Left lung (tissue), 4 donors: ENCODE measurements at regions not wholly inside any gene's neighbourhood (a gene's known extent, or its start where the extent isn't known, plus 50 kb on each side); places are given as distances from the start of the nearest gene placed in this dataset.

Experiments
- ATAC-seq: fragments of 200-7000 bp; cut with Tn5 transposase; one replicate; pipeline ENCODE4 v1.9.1; 2020; ENCODE audit warnings: moderate library complexity
- DNase-seq, 4 donors: peaks; one replicate each; pipeline ENCODE4 v3.0.0-alpha.2; 2013 to 2020
- H3K27ac ChIP-seq, 2 donors: fragments of 200-600 bp; sonication (generic) in 1 of 2; one replicate each; pipeline versions ENCODE4 v1.5.0 to v1.8.0; 2020 to 2021
- H3K27me3 ChIP-seq, 2 donors: fragments of 200-600 bp; sonication (generic) in 1 of 2; one replicate each; pipeline versions ENCODE4 v1.5.0 to v1.8.0; 2020 to 2021
- H3K36me3 ChIP-seq, 2 donors: fragments of 200-600 bp; sonication (generic) in 1 of 2; one replicate each; pipeline versions ENCODE4 v1.5.0 to v1.8.0; 2020 to 2021
- H3K4me1 ChIP-seq, 2 donors: fragments of 200-600 bp; one replicate each; pipeline ENCODE4 v1.8.0; 2021
- H3K4me3 ChIP-seq, 2 donors: fragments of 200-600 bp; sonication (generic) in 1 of 2; one replicate each; pipeline versions ENCODE4 v1.5.0 to v1.8.0; 2020 to 2021; ENCODE audit warnings: mild to moderate bottlenecking in 1 of 2
- H3K9me3 ChIP-seq, 2 donors: fragments of 200-600 bp; sonication (generic) in 1 of 2; one replicate each; pipeline versions ENCODE4 v1.5.0 to v1.8.0; 2020 to 2021
- CTCF ChIP-seq, 2 donors: fragments of 200-600 bp; sonication (generic) in 1 of 2; IDR thresholded peaks; one replicate each; pipeline versions ENCODE4 v1.5.0 to v1.8.0; 2021; ENCODE audit warnings: antibody characterized with exemption in 2 of 2
- intact Hi-C, 2 donors: fragments of 100-400 bp; cut with DNase I; formaldehyde crosslinking; loops; one replicate each; pipeline versions ENCODE4 v1.11.2 to v1.14.2; 2022
- microRNA-seq, 2 donors: library from miRNA; unstranded; fragments of <30 nt; microRNA quantifications; one replicate each; pipeline ENCODE4, GENCODE V29; 2019
- donor health status: DM: no; HTN: yes; CAD: no.
- donor health status: DM: no; HTN: no; CAD: no.

GRCh38 chrX:150310881-150311280, 52.2 kb upstream of the MAMLD1 start:
- Histone ChIP-seq H3K4me3 (no peak overlapping the region), H3K9me3 (no peaks in the 10 kb centered on the region), H3K36me3 (no peaks in the 10 kb centered on the region), H3K4me1 (no peaks in the 10 kb centered on the region), H3K27me3 (no peaks in the 10 kb centered on the region), H3K27ac (no peak overlapping the region)
- DNase-seq (no peak), ATAC-seq (no peak)
- no peak for TF ChIP-seq CTCF (IDR thresholded peaks at IDR 0.05)
- intact Hi-C loops: no loop called here

GRCh38 chrX:150312931-150313330, 50.2 kb upstream of the MAMLD1 start:
- H3K27ac ChIP-seq: no peak overlapping the region
- TF ChIP-seq CTCF (IDR thresholded peaks at IDR 0.05): no peak
- no peak for ATAC-seq
- no peak overlapping the region for H3K4me3 ChIP-seq
- DNase-seq: no peak
- H3K27me3 ChIP-seq: no peaks in the 10 kb centered on the region
- no peaks in the 10 kb centered on the region for H3K9me3 ChIP-seq
- intact Hi-C loops: no loop called here
- H3K36me3 ChIP-seq: no peaks in the 10 kb centered on the region
- no peaks in the 10 kb centered on the region for H3K4me1 ChIP-seq

Small RNA genes lying in the stretch of these regions (microRNA-seq; reads per million reads assigned to microRNA genes)
- gene MIR2114: 0.55 to 0.84 reads per million in 2 donors
